ENCODE measurements at regions not wholly inside any gene's neighbourhood (a gene's known extent, or its start where the extent isn't known, plus 50 kb on each side); places are given as distances from the start of the nearest gene placed in this dataset.

- Histone ChIP-seq H3K18ac (ENCODE audit: extremely low read depth, low read length) (no peak overlapping the region), H3K4me1 (replicated peaks in 1 of 4; ENCODE audit: control insufficient read depth in 3 of 4, insufficient read depth in 4 of 4, low read length in 3 of 4) (no peaks in the 10 kb centered on the region), H3K9me3 (ENCODE audit: insufficient read depth in 2 of 2, low read depth in 1 of 2, low read length in 1 of 2) (peaks cover 19 to 24% of the 10 kb centered on the region in 2 experiments), H2BK120ac (replicated peaks; ENCODE audit: low read depth, low read length) (no peak overlapping the region), H4K91ac (replicated peaks; ENCODE audit: insufficient read length, low read length) (no peak overlapping the region), H4K8ac (ENCODE audit: extremely low read depth, insufficient read depth, low read length) (no peak overlapping the region), H4K20me1 (replicated peaks in 1 of 2; ENCODE audit: control insufficient read depth in 1 of 2, insufficient read depth in 2 of 2, low read length in 2 of 2) (no peaks in the 10 kb centered on the region), H4K5ac (ENCODE audit: insufficient read length, low read depth, low read length) (no peak overlapping the region), H3K23me2 (ENCODE audit: low read depth, low read length) (no peaks in the 10 kb centered on the region), H3K4ac (replicated peaks; ENCODE audit: insufficient read length, low read depth, low read length) (no peak overlapping the region), H3K9ac (replicated peaks in 1 of 4; ENCODE audit: extremely low read depth in 1 of 4, low read depth in 3 of 4, low read length in 3 of 4) (no peak overlapping the region), H3K27ac (ENCODE audit: low read depth, low read length) (no peak overlapping the region), H3K79me2 (ENCODE audit: control insufficient read depth in 1 of 2, insufficient read depth in 2 of 2, low read length in 2 of 2) (no peaks in the 10 kb centered on the region), H2BK12ac (ENCODE audit: low read depth, low read length) (no peak overlapping the region), H2AFZ (ENCODE audit: low read length) (no peak overlapping the region), H3K27me3 (replicated peaks in 1 of 4; ENCODE audit: control insufficient read depth in 3 of 4, extremely low read depth in 1 of 4, insufficient read depth in 3 of 4, low read length in 3 of 4) (no peaks in the 10 kb centered on the region), H3K4me2 (ENCODE audit: insufficient read depth in 1 of 2, low read depth in 2 of 2, low read length in 2 of 2) (no peak overlapping the region), H2AK5ac (ENCODE audit: low read depth, low read length) (no peak overlapping the region), H2BK20ac (ENCODE audit: low read length) (no peak overlapping the region), H2BK15ac (ENCODE audit: low read length) (no peak overlapping the region), H3K56ac (replicated peaks; ENCODE audit: insufficient read length, low read depth, low read length) (no peak overlapping the region), H3K14ac (ENCODE audit: insufficient read length) (no peak overlapping the region), H3K4me3 (ENCODE audit: extremely low read depth in 1 of 4, insufficient read depth in 2 of 4, low read depth in 3 of 4, low read length in 4 of 4) (no peak overlapping the region), H3K79me1 (ENCODE audit: low read depth, low read length) (no peaks in the 10 kb centered on the region), H3K23ac (ENCODE audit: insufficient read length) (no peak overlapping the region), H3K36me3 (ENCODE audit: control insufficient read depth in 2 of 4, insufficient read depth in 4 of 4, low read length in 3 of 4) (no peaks in the 10 kb centered on the region), H2BK5ac (ENCODE audit: low read depth, low read length) (no peak overlapping the region)
- FAIRE-seq = peak; percentile 48
- WGBS, 2 experiments (ENCODE audit: extremely low coverage in 1 of 2, insufficient coverage in 1 of 2, insufficient read length in 1 of 2, insufficient replicate concordance in 2 of 2, low coverage in 1 of 2, low lambda C conversion rate in 2 of 2, missing lambda C conversion rate in 1 of 2) = 66% methylated on average over 9 of the region's 9 CpGs; no CpG with 5 or more reads in 1 of the 2 experiments
- peak in 1 of 2 experiments; percentile 81 for DNase-seq (ENCODE audit: low read depth in 1 of 2, low spot score in 2 of 2)
- CTCF ChIA-PET (ENCODE audit: partially characterized antibody) = interaction anchor here (0.7 to 3.1 kb wide), 20 partner anchors 8 to 446 kb away, joined by 3 to 15 read pairs (median 5); no protein-coding TSS in a partner anchor
- POLR2A ChIA-PET (ENCODE audit: partially characterized antibody) = no interaction called here
- TF ChIP-seq GTF2F1 (IDR thresholded peaks at IDR 0.05; ENCODE audit: borderline replicate concordance, low read depth, low read length) (no peak), NANOG (IDR thresholded peaks at IDR 0.05; ENCODE audit: insufficient read depth, low read depth, low read length, poor library complexity, severe bottlenecking) (no peak), CTCF (IDR thresholded peaks at IDR 0.05; ENCODE audit: control extremely low read depth in 1 of 3, insufficient read depth in 1 of 3, low read depth in 1 of 3, low read length in 3 of 3) (peak; percentile 68 to 85 (median 69)), GABPA (IDR thresholded peaks at IDR 0.05; ENCODE audit: borderline replicate concordance, insufficient read depth, low read length) (no peak), POU5F1 (IDR thresholded peaks at IDR 0.05; ENCODE audit: low read depth, low read length) (no peak), TEAD4 (IDR thresholded peaks at IDR 0.05; ENCODE audit: low read depth, low read length) (no peak), RAD21 (IDR thresholded peaks at IDR 0.05 in 1 of 2, conservative IDR thresholded peaks at IDR 0.05 in 1 of 2; ENCODE audit: low read depth in 2 of 2, low read length in 2 of 2) (peak; percentile 50 to 72)
Observed at GRCh38 chr12:104827587-104827986, 130.5 kb downstream of the SLC41A2 start.

Data from H1 (cell line).